GM12878 (cell line): ENCODE measurements at regions not wholly inside any gene's neighbourhood (a gene's known extent, or its start where the extent isn't known, plus 50 kb on each side); places are given as distances from the start of the nearest gene placed in this dataset.
"Not testable (repeated sequence)": the region's sequence is repeated elsewhere in the genome, so short reads cannot be mapped to it uniquely, and the experiment has no call there.

Experiments
- ATAC-seq: fragments of 200-7000 bp; cut with Tn5 transposase; 3 replicates; pipeline ENCODE4 v1.9.1; 2020; ENCODE audit warnings: mild to moderate bottlenecking, moderate library complexity
- BruUV-seq: library from RNA; stranded (reverse); fragments of 400-500 nt; replicated peaks from 2 replicates; lab custom pipeline; 2021; lab: Mats Ljungman, UMichigan
- CTCF ChIA-PET: fragments of 300-600 bp; sonication (Branson Sonifier 250); formaldehyde crosslinking; extraction: SDS; loops from one replicate; lab custom pipeline; 2021; ENCODE audit warnings: inconsistent platforms; lab: Yijun Ruan, JAX
- POLR2A ChIA-PET: fragments of 350-600 bp; formaldehyde crosslinking; extraction: SDS; loops from one replicate; lab custom pipeline; 2021; ENCODE audit warnings: inconsistent platforms; lab: Charles Lee
- RAD21 ChIA-PET: fragments of 300-600 bp; sonication (Branson Sonifier 250); formaldehyde crosslinking; loops from one replicate; lab custom pipeline; 2023; ENCODE audit warnings: antibody characterized with exemption; ENCODE audit not compliant: unreplicated experiment; lab: Charles Lee
- SMC1A ChIA-PET: fragments of 300-600 bp; sonication (Branson Sonifier 250); formaldehyde crosslinking; loops from one replicate; lab custom pipeline; 2023; ENCODE audit not compliant: unreplicated experiment, uncharacterized antibody; lab: Charles Lee
- DNase-seq: peaks from one replicate; pipeline ENCODE4 v3.0.0-alpha.2; 2011; ENCODE audit warnings: low read depth, low spot score
- FAIRE-seq: peaks from 3 replicates; lab custom pipeline; 2011; peaks lifted over from hg19 to GRCh38; lab: Jason Lieb, UNC
- H2AFZ ChIP-seq: 2 replicates; pipeline ENCODE4 v1.6.0; 2011; ENCODE audit warnings: low read depth, low read length, control low read depth; ENCODE audit not compliant: control insufficient read depth
- H3K27ac ChIP-seq: 2 replicates; pipeline ENCODE4 v1.5.1; 2011; ENCODE audit warnings: control low read depth; ENCODE audit not compliant: control insufficient read depth, insufficient read depth
- H3K27me3 ChIP-seq, 2 experiments: replicated peaks in 1 of 2; 2 replicates each; pipeline versions ENCODE4 v1.6.0 to v1.6.1; 2011; ENCODE audit warnings: low read length in 1 of 2; ENCODE audit not compliant: control insufficient read depth in 2 of 2, insufficient read depth in 2 of 2
- H3K36me3 ChIP-seq, 2 experiments: 2 replicates each; pipeline ENCODE4 v1.5.1; 2011; ENCODE audit warnings: low read length in 1 of 2; ENCODE audit not compliant: control insufficient read depth in 2 of 2, insufficient read depth in 2 of 2
- H3K4me1 ChIP-seq: 2 replicates; pipeline ENCODE4 v1.6.1; 2011; ENCODE audit warnings: mild to moderate bottlenecking, low read length, moderate library complexity, mixed read lengths; ENCODE audit not compliant: control insufficient read depth, insufficient read depth
- H3K4me2 ChIP-seq: 2 replicates; pipeline ENCODE4 v1.6.0; 2011; ENCODE audit warnings: control low read depth; ENCODE audit not compliant: control insufficient read depth, insufficient read depth
- H3K4me3 ChIP-seq: fragments of 200-600 bp; sonication (generic); 2 replicates; pipeline ENCODE4 v1.5.1; 2016
- H3K79me2 ChIP-seq: 2 replicates; pipeline ENCODE4 v1.6.0; 2011; ENCODE audit warnings: low read length; ENCODE audit not compliant: control insufficient read depth, insufficient read depth
- H3K9ac ChIP-seq: 2 replicates; pipeline ENCODE4 v1.8.0; 2011; ENCODE audit warnings: low read length, control low read depth, mixed read lengths; ENCODE audit not compliant: control insufficient read depth, insufficient read depth
- H3K9me3 ChIP-seq: replicated peaks from 3 replicates; pipeline ENCODE4 v1.5.1; 2011; ENCODE audit warnings: mild to moderate bottlenecking, low read length; ENCODE audit not compliant: control insufficient read depth, insufficient read depth
- H4K20me1 ChIP-seq: 2 replicates; pipeline ENCODE4 v1.6.0; 2011; ENCODE audit not compliant: control insufficient read depth, insufficient read depth
- CEBPB ChIP-seq, 2 experiments: fragments of 150-350 bp in 1 of 2; IDR thresholded peaks; 2 replicates each; pipeline ENCODE4 v1.6.1; 2012 to 2014; ENCODE audit warnings: low read depth in 2 of 2, low read length in 2 of 2, borderline replicate concordance in 1 of 2, inconsistent platforms in 1 of 2
- DPF2 ChIP-seq: fragments of 450-650 bp; IDR thresholded peaks from 2 replicates; pipeline ENCODE4 v1.6.1; 2017; ENCODE audit warnings: mild to moderate bottlenecking
- MLLT1 ChIP-seq: fragments of 450-650 bp; IDR thresholded peaks from 2 replicates; pipeline ENCODE4 v1.6.1; 2016; ENCODE audit warnings: mild to moderate bottlenecking
- NR2F1 ChIP-seq: fragments of 450-650 bp; conservative IDR thresholded peaks from 2 replicates; pipeline ENCODE4 v1.6.1; 2017; ENCODE audit warnings: mild to moderate bottlenecking
- RELB ChIP-seq: fragments of 450-650 bp; IDR thresholded peaks from 2 replicates; pipeline ENCODE4 v1.6.1; 2017; ENCODE audit warnings: low read depth, mild to moderate bottlenecking, moderate library complexity
- TCF7 ChIP-seq: IDR thresholded peaks from 2 replicates; pipeline ENCODE4 v1.6.1; 2014; ENCODE audit warnings: antibody characterized with exemption, borderline replicate concordance
- WGBS: methylation state at CpG from one replicate; pipeline ENCODE4 v1.1.6; 2016; ENCODE audit warnings: low lambda C conversion rate; ENCODE audit not compliant: insufficient replicate concordance, insufficient coverage; ENCODE audit errors: missing lambda C conversion rate; 5-methylcytosine and 5-hydroxymethylcytosine counted together
- in situ Hi-C: fragments of 300-500 bp; cut with MboI; formaldehyde crosslinking; loops from 9 replicates; pipeline ENCODE4 v1.14.3; 2018; ENCODE audit warnings: mixed read lengths
- intact Hi-C: fragments of 100-400 bp; cut with micrococcal nuclease; formaldehyde crosslinking; loops from one replicate; pipeline ENCODE4 v1.14.2; 2022; ENCODE audit not compliant: unreplicated experiment

- H3K4me1 ChIP-seq: no peaks in the 10 kb centered on the region
- 45% methylated on average over 3 of the region's 3 CpGs for WGBS
- DNase-seq: no peak
- intact Hi-C loops: no loop called here
- H4K20me1 ChIP-seq: no peaks in the 10 kb centered on the region
- ChIA-PET CTCF (no interaction called here), POLR2A (no interaction called here), SMC1A (no interaction called here), RAD21 (no interaction called here)
- H2AFZ ChIP-seq: no peak overlapping the region
- no peak overlapping the region for H3K27ac ChIP-seq
- BruUV-seq: no TSS peak
- no peaks in the 10 kb centered on the region for H3K36me3 ChIP-seq
- in situ Hi-C loops: no loop called here
- H3K79me2 ChIP-seq: no peaks in the 10 kb centered on the region
- H3K9me3 ChIP-seq: no peaks in the 10 kb centered on the region
- H3K4me2 ChIP-seq: no peak overlapping the region
- H3K9ac ChIP-seq: no peak overlapping the region
- FAIRE-seq: no peak
- no peak for ATAC-seq
- TF ChIP-seq CEBPB (IDR thresholded peaks at IDR 0.05; ENCODE audit: borderline replicate concordance in 1 of 2, low read depth in 2 of 2, low read length in 2 of 2) (no peak), NR2F1 (no peak), DPF2 (no peak), RELB (no peak)
- H3K4me3 ChIP-seq: no peak overlapping the region
- no peaks in the 10 kb centered on the region for H3K27me3 ChIP-seq
Observed at GRCh38 chr5:41995193-41995592, 70.1 kb downstream of the FBXO4 start.

- Histone ChIP-seq H4K20me1 (no peaks in the 10 kb centered on the region), H2AFZ (no peak overlapping the region), H3K27ac (no peak overlapping the region), H3K27me3 (no peaks in the 10 kb centered on the region), H3K4me1 (no peaks in the 10 kb centered on the region), H3K79me2 (no peaks in the 10 kb centered on the region), H3K4me3 (no peak overlapping the region), H3K36me3 (no peaks in the 10 kb centered on the region), H3K4me2 (no peak overlapping the region), H3K9me3 (no peaks in the 10 kb centered on the region), H3K9ac (no peak overlapping the region)
- in situ Hi-C loops (no loop called here), intact Hi-C loops (loop anchor here (10.0 kb wide), 1 partner anchor 583 kb away; no protein-coding TSS in a partner anchor)
- DNase-seq: no peak
- no TSS peak for BruUV-seq
- CTCF ChIA-PET: interaction anchor here (0.6 kb wide), 1 partner anchor 174 kb away, joined by 3 read pairs; no protein-coding TSS in a partner anchor
- POLR2A ChIA-PET: no interaction called here
- no peak for ATAC-seq
- 67% methylated on average over 6 of the region's 6 CpGs for WGBS
- SMC1A ChIA-PET: no interaction called here
- no peak for FAIRE-seq
- TF ChIP-seq MLLT1 (no peak), TCF7 (no peak)
- RAD21 ChIA-PET: interaction anchor here (1.5 kb wide), 1 partner anchor 145 kb away, joined by 4 read pairs; no protein-coding TSS in a partner anchor
Observed at GRCh38 chr5:42001673-42002072, 76.6 kb downstream of the FBXO4 start.

- ATAC-seq, H3K4me1 ChIP-seq, H4K20me1 ChIP-seq, BruUV-seq, in situ Hi-C loops, H3K4me2 ChIP-seq, H3K27me3 ChIP-seq, H2AFZ ChIP-seq, H3K9ac ChIP-seq, H3K4me3 ChIP-seq, POLR2A ChIA-PET, FAIRE-seq, H3K27ac ChIP-seq, H3K36me3 ChIP-seq, DNase-seq, H3K79me2 ChIP-seq, SMC1A ChIA-PET, H3K9me3 ChIP-seq: not testable (repeated sequence)
- ChIA-PET CTCF (interaction anchor here (0.9 to 3.7 kb wide), 3 partner anchors 53 to 64 kb away, joined by 3 to 29 read pairs (median 7); no protein-coding TSS in a partner anchor), RAD21 (interaction anchor here (1.3 to 2.7 kb wide), 4 partner anchors 53 to 886 kb away, joined by 3 to 19 read pairs (median 12); no protein-coding TSS in a partner anchor)
- WGBS: 48% methylated on average over 4 of the region's 4 CpGs
- intact Hi-C loops: loop anchor here (2.0 to 10.0 kb wide), 2 partner anchors 147 to 581 kb away; no protein-coding TSS in a partner anchor
Observed at GRCh38 chr5:42003852-42004251, 78.8 kb downstream of the FBXO4 start.
